ENCODE measurements at regions not wholly inside any gene's neighbourhood (a gene's known extent, or its start where the extent isn't known, plus 50 kb on each side); places are given as distances from the start of the nearest gene placed in this dataset.

DNA sequence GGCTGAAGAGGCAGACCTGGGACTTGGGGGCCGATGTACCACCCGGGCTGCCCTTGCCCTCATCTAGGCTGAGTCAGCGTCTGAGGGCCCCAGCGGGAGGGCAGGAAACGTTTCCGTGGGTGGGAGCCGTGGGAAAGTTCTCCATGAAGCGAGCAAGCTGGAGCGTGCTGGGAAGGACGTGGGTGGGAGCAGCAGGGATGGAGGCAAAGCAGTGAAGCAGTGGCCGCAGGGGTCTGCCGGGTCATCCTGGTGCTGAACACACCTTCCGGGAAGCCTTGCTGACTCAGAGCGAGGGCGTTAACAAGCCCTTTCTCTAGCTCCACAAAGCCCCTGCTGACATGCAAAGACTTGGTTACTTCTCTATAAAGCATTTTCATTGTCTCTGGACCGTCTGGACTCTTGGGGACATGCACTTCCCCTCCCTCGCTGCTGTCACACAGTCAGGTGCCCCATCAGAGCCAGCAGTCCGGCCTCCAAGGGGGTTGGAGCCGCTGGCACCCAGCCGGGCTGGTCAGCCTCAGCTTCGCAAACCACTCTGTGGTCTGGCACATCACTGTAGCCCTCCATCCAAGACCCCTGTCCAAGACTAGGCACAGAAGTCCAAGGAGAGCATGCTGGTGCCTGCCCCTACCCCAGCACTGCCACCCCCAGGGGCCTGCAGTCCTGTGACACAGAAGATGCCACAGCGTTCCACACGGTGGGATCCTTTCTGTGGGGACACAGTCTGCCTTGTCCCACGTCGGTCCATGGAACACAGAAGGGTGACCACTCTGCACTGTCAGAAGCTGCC is 115.1 kb upstream of the GPC1 start:
- no peak overlapping the region for H3K4me3 ChIP-seq (ENCODE audit: low read depth, low read length)
- DNase-seq (ENCODE audit: low read depth, low spot score) = peak; percentile 94
- TF ChIP-seq, protein P1, sequence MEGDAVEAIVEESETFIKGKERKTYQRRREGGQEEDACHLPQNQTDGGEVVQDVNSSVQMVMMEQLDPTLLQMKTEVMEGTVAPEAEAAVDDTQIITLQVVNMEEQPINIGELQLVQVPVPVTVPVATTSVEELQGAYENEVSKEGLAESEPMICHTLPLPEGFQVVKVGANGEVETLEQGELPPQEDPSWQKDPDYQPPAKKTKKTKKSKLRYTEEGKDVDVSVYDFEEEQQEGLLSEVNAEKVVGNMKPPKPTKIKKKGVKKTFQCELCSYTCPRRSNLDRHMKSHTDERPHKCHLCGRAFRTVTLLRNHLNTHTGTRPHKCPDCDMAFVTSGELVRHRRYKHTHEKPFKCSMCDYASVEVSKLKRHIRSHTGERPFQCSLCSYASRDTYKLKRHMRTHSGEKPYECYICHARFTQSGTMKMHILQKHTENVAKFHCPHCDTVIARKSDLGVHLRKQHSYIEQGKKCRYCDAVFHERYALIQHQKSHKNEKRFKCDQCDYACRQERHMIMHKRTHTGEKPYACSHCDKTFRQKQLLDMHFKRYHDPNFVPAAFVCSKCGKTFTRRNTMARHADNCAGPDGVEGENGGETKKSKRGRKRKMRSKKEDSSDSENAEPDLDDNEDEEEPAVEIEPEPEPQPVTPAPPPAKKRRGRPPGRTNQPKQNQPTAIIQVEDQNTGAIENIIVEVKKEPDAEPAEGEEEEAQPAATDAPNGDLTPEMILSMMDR (IDR thresholded peaks at IDR 0.05; ENCODE audit: low read depth, low read length) = no peak
- in situ Hi-C loops (cut with HindIII; ENCODE audit: low sequenced_read_pairs) = no loop called here

DNA sequence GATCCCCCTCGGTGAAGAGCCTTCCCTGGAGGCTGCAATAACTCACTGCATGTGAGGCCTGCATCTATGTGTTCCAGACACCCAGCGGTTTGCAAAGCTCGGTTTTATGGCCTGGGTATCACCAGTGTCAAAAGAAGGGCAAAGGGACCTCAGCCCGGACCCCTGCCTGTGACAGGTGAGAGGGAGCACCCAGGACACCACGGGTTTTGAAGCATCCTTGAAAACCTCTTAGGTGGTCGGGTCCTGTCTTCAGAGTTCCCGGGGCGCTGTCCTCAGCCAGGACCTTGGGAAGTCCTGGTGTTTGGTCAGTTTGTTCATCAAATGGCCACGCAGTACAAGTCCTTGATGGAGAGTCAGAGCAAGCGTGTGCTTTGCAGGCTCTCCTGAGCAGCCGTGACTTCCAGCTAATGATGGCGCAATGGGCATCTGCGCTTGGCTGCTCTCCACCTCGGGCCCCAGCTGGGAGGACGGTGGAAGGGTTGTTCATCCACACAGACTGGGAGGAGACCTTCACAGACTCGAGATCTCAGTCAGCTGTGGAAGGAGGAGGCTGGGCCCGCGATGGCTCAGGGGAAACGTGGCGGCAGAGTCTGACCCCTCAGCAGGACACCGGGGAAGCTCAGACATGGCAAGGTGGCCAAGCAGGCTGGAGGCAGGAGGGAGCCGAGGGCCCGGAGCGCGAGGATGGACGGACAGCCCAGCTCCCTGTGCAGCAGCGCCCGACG is 113.1 kb upstream of the GPC1 start:
- TF ChIP-seq, protein P1 (IDR thresholded peaks at IDR 0.05; ENCODE audit: low read depth, low read length) = no peak
- H3K4me3 ChIP-seq (ENCODE audit: low read depth, low read length) = no peak overlapping the region
- no peak for DNase-seq (ENCODE audit: low read depth, low spot score)
- in situ Hi-C loops (cut with HindIII; ENCODE audit: low sequenced_read_pairs) = no loop called here

DNA sequence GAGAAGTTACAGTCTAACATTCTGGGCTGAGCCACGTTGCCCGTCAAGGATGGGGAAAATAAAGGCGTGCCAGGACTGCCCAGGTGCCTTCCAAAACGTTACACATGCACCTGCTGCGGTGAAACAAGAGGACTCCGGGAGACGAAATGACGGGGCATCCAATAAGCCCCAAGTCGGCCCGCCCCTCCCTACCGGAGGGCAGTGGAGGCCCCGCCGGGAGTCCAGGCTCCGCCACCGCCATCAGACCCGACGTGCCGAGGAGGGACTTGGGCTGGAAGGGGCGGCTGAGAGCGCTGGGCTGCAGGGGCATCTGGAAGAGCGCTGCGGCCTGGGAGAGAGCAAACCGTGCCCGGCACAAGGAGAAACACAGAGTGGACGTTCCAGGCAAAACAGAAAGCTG is 112.5 kb upstream of the GPC1 start:
- in situ Hi-C loops (cut with HindIII; ENCODE audit: low sequenced_read_pairs) = no loop called here
- TF ChIP-seq, protein P1 (IDR thresholded peaks at IDR 0.05; ENCODE audit: low read depth, low read length) = no peak
- no peak for DNase-seq (ENCODE audit: low read depth, low spot score)
- no peak overlapping the region for H3K4me3 ChIP-seq (ENCODE audit: low read depth, low read length)

DNA sequence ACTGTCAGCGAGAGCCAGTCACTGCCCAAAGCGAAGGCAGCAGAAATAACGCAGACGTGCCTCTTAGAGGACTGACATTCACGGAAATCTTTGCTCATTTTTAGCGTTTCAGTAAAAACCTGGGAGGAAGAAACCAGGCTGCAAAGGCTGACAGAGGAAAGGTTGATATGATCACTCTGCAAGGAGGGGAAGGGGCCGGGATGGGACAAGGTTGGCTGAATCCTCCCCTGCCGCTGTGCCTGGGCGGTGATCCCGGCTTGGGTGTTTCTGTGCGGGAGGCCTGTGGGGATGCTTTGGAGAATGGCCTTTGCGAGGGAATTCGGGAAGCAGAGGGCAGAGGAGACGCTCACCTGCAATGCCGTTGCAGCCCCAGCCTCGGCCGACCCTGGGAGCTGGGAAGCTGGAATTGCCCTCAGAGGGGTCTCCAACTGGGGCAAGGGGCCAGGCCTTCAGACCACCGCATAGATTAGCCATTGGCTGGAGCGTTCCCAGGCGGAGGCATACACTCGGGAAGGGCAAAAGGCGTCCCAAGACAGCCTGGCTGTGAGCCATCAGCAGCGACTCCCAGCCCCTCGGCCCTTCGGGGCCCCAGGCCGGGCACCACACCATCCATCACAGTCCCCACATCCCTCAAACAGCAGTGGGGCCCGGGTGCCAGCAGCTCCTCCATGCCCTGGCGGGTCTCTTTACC is 111.7 kb upstream of the GPC1 start:
- TF ChIP-seq, protein P1 (IDR thresholded peaks at IDR 0.05; ENCODE audit: low read depth, low read length) = no peak
- in situ Hi-C loops (cut with HindIII; ENCODE audit: low sequenced_read_pairs) = no loop called here
- no peak overlapping the region for H3K4me3 ChIP-seq (ENCODE audit: low read depth, low read length)
- DNase-seq (ENCODE audit: low read depth, low spot score) = no peak

DNA sequence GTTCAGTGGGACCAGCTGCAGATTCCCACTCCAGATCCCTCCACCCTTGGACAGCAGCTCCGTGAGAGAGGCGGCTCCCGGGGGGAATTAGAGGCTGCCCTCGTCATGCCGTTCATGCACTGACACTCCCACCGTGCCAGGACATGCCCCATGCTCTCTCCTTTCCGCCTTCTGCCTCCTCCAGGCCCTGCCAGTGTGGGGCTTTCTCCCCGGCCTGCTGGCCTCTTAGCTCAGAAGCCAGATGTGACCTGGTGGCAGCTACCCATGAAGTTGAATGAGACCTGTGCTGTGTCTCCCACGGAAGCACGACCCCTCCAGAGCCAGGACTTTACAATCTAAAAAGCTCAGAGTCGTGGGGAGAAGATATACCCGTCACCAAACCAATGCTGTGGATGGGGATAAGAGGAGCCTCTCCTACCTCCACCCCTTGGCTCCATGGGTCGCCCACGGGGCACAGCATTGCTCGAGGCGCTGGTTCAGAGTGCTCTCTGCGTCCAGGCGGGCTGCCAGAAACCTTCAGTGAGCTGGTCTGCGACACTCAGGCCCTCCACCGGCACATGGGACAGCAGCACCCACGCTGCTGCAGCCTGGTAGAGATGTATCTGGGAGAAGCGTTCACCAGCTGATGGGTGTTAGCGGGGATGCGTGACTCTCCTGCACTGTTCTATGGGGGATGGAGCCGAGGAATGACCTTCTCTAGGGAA is 111.0 kb upstream of the GPC1 start:
- no peak overlapping the region for H3K4me3 ChIP-seq (ENCODE audit: low read depth, low read length)
- TF ChIP-seq, protein P1 (IDR thresholded peaks at IDR 0.05; ENCODE audit: low read depth, low read length) = no peak
- in situ Hi-C loops (cut with HindIII; ENCODE audit: low sequenced_read_pairs) = no loop called here
- DNase-seq (ENCODE audit: low read depth, low spot score) = no peak

All from astrocyte of the spinal cord (primary cell).